H1 (cell line): ENCODE measurements at regions not wholly inside any gene's neighbourhood (a gene's known extent, or its start where the extent isn't known, plus 50 kb on each side); places are given as distances from the start of the nearest gene placed in this dataset.

ENCODE experiments used
- CTCF ChIA-PET: fragments of 300-600 bp; sonication (Branson Sonifier 250); formaldehyde crosslinking; loops from one replicate; lab custom pipeline; 2021; ENCODE audit not compliant: partially characterized antibody; lab: Charles Lee
- POLR2A ChIA-PET: fragments of 300-600 bp; sonication (Branson Sonifier 250); formaldehyde crosslinking; loops from one replicate; lab custom pipeline; 2021; ENCODE audit warnings: inconsistent platforms; ENCODE audit not compliant: partially characterized antibody; lab: Charles Lee
- DNase-seq, 2 experiments: peaks; one replicate each; pipeline versions ENCODE4 v3.0.0 to v3.0.0-alpha.2; 2010 to 2022; ENCODE audit warnings: low spot score in 2 of 2, low read depth in 1 of 2, mixed read lengths in 1 of 2
- FAIRE-seq: peaks from 2 replicates; lab custom pipeline; 2011; peaks lifted over from hg19 to GRCh38; lab: Jason Lieb, UNC
- H2AFZ ChIP-seq: 2 replicates; pipeline ENCODE4 v1.8.1; 2012; ENCODE audit warnings: low read length, inconsistent platforms
- H2AK5ac ChIP-seq: 2 replicates; pipeline ENCODE4 v1.6.1; 2013; ENCODE audit warnings: low read depth, low read length
- H2BK120ac ChIP-seq: replicated peaks from 2 replicates; pipeline ENCODE3; 2013; ENCODE audit warnings: low read depth, low read length, inconsistent platforms
- H2BK12ac ChIP-seq: 2 replicates; pipeline ENCODE4 v1.6.1; 2013; ENCODE audit warnings: low read depth, low read length
- H2BK15ac ChIP-seq: 2 replicates; pipeline ENCODE4 v1.6.1; 2013; ENCODE audit warnings: low read length
- H2BK20ac ChIP-seq: 2 replicates; pipeline ENCODE4 v1.6.1; 2013; ENCODE audit warnings: low read length
- H2BK5ac ChIP-seq: 2 replicates; pipeline ENCODE4 v1.6.1; 2013; ENCODE audit warnings: low read depth, low read length
- H3K14ac ChIP-seq: 2 replicates; pipeline ENCODE4 v1.6.1; 2013; ENCODE audit warnings: inconsistent platforms; ENCODE audit not compliant: insufficient read length
- H3K18ac ChIP-seq: 2 replicates; pipeline ENCODE4 v1.6.1; 2013; ENCODE audit warnings: low read length; ENCODE audit errors: extremely low read depth
- H3K23ac ChIP-seq: 2 replicates; pipeline ENCODE4 v1.6.1; 2013; ENCODE audit warnings: inconsistent platforms; ENCODE audit not compliant: insufficient read length
- H3K23me2 ChIP-seq: 2 replicates; pipeline ENCODE4 v1.6.1; 2013; ENCODE audit warnings: low read depth, low read length
- H3K27ac ChIP-seq: 2 replicates; pipeline ENCODE4 v1.6.1; 2011; ENCODE audit warnings: low read depth, low read length, inconsistent platforms
- H3K27me3 ChIP-seq, 4 experiments: replicated peaks in 1 of 4; 1 replicate in 1 of 4; 2 replicates in 3 of 4; pipeline versions ENCODE4 v1.6.1 to v1.8.1; 2011 to 2013; ENCODE audit warnings: low read length in 3 of 4, mild to moderate bottlenecking in 3 of 4, inconsistent platforms in 2 of 4, mixed read lengths in 2 of 4, moderate library complexity in 1 of 4; ENCODE audit not compliant: control insufficient read depth in 3 of 4, insufficient read depth in 3 of 4; ENCODE audit errors: extremely low read depth in 1 of 4
- H3K36me3 ChIP-seq, 4 experiments: 2 replicates each; pipeline versions ENCODE4 v1.6.1 to v1.8.1; 2011 to 2013; ENCODE audit warnings: mild to moderate bottlenecking in 4 of 4, low read length in 3 of 4, moderate library complexity in 2 of 4, control low read depth in 1 of 4, inconsistent platforms in 1 of 4; ENCODE audit not compliant: insufficient read depth in 4 of 4, control insufficient read depth in 2 of 4
- H3K4ac ChIP-seq: replicated peaks from 2 replicates; pipeline ENCODE3; 2013; ENCODE audit warnings: low read length, low read depth, mixed read lengths, inconsistent platforms; ENCODE audit not compliant: insufficient read length
- H3K4me1 ChIP-seq, 4 experiments: replicated peaks in 1 of 4; 1 replicate in 1 of 4; 2 replicates in 3 of 4; pipeline versions ENCODE4 v1.6.1 to v1.8.1; 2011 to 2013; ENCODE audit warnings: low read length in 3 of 4, inconsistent platforms in 2 of 4, mixed read lengths in 1 of 4; ENCODE audit not compliant: insufficient read depth in 4 of 4, control insufficient read depth in 3 of 4
- H3K4me2 ChIP-seq, 2 experiments: 2 replicates each; pipeline versions ENCODE4 v1.6.1 to v1.8.1; 2011 to 2013; ENCODE audit warnings: low read depth in 2 of 2, low read length in 2 of 2, control low read depth in 1 of 2, inconsistent platforms in 1 of 2, mild to moderate bottlenecking in 1 of 2; ENCODE audit not compliant: insufficient read depth in 1 of 2
- H3K4me3 ChIP-seq, 4 experiments: fragments of 200-600, 300-600 bp in 1 of 4; sonication (generic), shearing (Covaris generic), sonication (Bioruptor Twin) in 1 of 4; 2 replicates each; pipeline versions ENCODE4 v1.5.1 to v1.8.1; 2011 to 2016; ENCODE audit warnings: low read length in 4 of 4, low read depth in 3 of 4, control low read depth in 2 of 4, inconsistent platforms in 2 of 4, mild to moderate bottlenecking in 2 of 4, mixed read lengths in 1 of 4, moderate library complexity in 1 of 4; ENCODE audit not compliant: insufficient read depth in 2 of 4; ENCODE audit errors: extremely low read depth in 1 of 4
- H3K56ac ChIP-seq: replicated peaks from 2 replicates; pipeline ENCODE3; 2013; ENCODE audit warnings: low read depth, mild to moderate bottlenecking, mixed read lengths, low read length, inconsistent platforms; ENCODE audit not compliant: insufficient read length
- H3K79me1 ChIP-seq: 2 replicates; pipeline ENCODE4 v1.6.1; 2013; ENCODE audit warnings: low read depth, low read length, control low read depth
- H3K79me2 ChIP-seq, 2 experiments: 2 replicates each; pipeline versions ENCODE4 v1.6.1 to v1.8.1; 2012 to 2013; ENCODE audit warnings: low read length in 2 of 2, mild to moderate bottlenecking in 2 of 2, inconsistent platforms in 1 of 2; ENCODE audit not compliant: insufficient read depth in 2 of 2, control insufficient read depth in 1 of 2
- H3K9ac ChIP-seq, 4 experiments: replicated peaks in 1 of 4; 1 replicate in 1 of 4; 2 replicates in 3 of 4; pipeline versions ENCODE4 v1.6.1 to v1.8.1; 2011 to 2013; ENCODE audit warnings: low read depth in 3 of 4, low read length in 3 of 4, control low read depth in 2 of 4, mild to moderate bottlenecking in 2 of 4, moderate library complexity in 2 of 4, inconsistent platforms in 1 of 4; ENCODE audit errors: extremely low read depth in 1 of 4
- H3K9me3 ChIP-seq, 2 experiments: 2 replicates each; pipeline versions ENCODE4 v1.6.1 to v1.8.1; 2012 to 2013; ENCODE audit warnings: mild to moderate bottlenecking in 2 of 2, moderate library complexity in 2 of 2, control low read depth in 1 of 2, inconsistent platforms in 1 of 2, low read depth in 1 of 2, low read length in 1 of 2, mixed read lengths in 1 of 2; ENCODE audit not compliant: insufficient read depth in 2 of 2
- H4K20me1 ChIP-seq, 2 experiments: replicated peaks in 1 of 2; 2 replicates each; pipeline versions ENCODE3 to v1.8.1; 2011 to 2013; ENCODE audit warnings: inconsistent platforms in 2 of 2, low read length in 2 of 2, mild to moderate bottlenecking in 1 of 2; ENCODE audit not compliant: insufficient read depth in 2 of 2, control insufficient read depth in 1 of 2
- H4K5ac ChIP-seq: 2 replicates; pipeline ENCODE4 v1.6.1; 2013; ENCODE audit warnings: low read length, low read depth, mixed read lengths, inconsistent platforms; ENCODE audit not compliant: insufficient read length
- H4K8ac ChIP-seq: 2 replicates; pipeline ENCODE4 v1.8.0; 2013; ENCODE audit warnings: mild to moderate bottlenecking, moderate library complexity, low read length, inconsistent platforms; ENCODE audit not compliant: insufficient read depth; ENCODE audit errors: extremely low read depth
- H4K91ac ChIP-seq: replicated peaks from 2 replicates; pipeline ENCODE3; 2013; ENCODE audit warnings: low read length, mixed read lengths, inconsistent platforms; ENCODE audit not compliant: insufficient read length
- BCL11A ChIP-seq, 2 experiments: IDR thresholded peaks; one replicate each; pipeline ENCODE4 v1.6.1; 2011; ENCODE audit warnings: low read depth in 2 of 2, low read length in 2 of 2, mild to moderate bottlenecking in 2 of 2
- HDAC6 ChIP-seq: IDR thresholded peaks from one replicate; pipeline ENCODE4 v1.7.1; 2012; ENCODE audit warnings: low read depth, mild to moderate bottlenecking, inconsistent platforms, low read length, moderate library complexity
- RAD21 ChIP-seq, 2 experiments: IDR thresholded peaks in 1 of 2; conservative IDR thresholded peaks in 1 of 2; 2 replicates each; pipeline ENCODE4 v1.6.1; 2011; ENCODE audit warnings: low read depth in 2 of 2, low read length in 2 of 2, improper control_type of control experiment in 1 of 2, inconsistent platforms in 1 of 2, mild to moderate bottlenecking in 1 of 2, moderate library complexity in 1 of 2
- RNF2 ChIP-seq: fragments of 200-900, 300-1000 bp; sonication (generic); IDR thresholded peaks from 2 replicates; pipeline ENCODE4 v1.7.1; 2016; ENCODE audit warnings: borderline replicate concordance, low read depth, mild to moderate bottlenecking, antibody characterized with exemption, low read length; ENCODE audit not compliant: poor library complexity, severe bottlenecking; ENCODE audit errors: missing control alignments
- SAP30 ChIP-seq: fragments of 300-600 bp; sonication (generic); IDR thresholded peaks from 2 replicates; pipeline ENCODE4 v1.7.1; 2012; ENCODE audit warnings: low read length, moderate library complexity, mild to moderate bottlenecking, inconsistent platforms; ENCODE audit not compliant: insufficient read depth, insufficient replicate concordance
- SUZ12 ChIP-seq: fragments of 200-600 bp; sonication (generic); IDR thresholded peaks from 2 replicates; pipeline ENCODE4 v1.6.1; 2012; ENCODE audit warnings: mild to moderate bottlenecking, inconsistent platforms, low read length, moderate library complexity, mixed read lengths
- WGBS, 2 experiments: shearing (Covaris generic) in 1 of 2; methylation state at CpG; one replicate each; pipeline versions ENCODE4 v1.1.6 to v1.1.7; 2013 to 2015; ENCODE audit warnings: low lambda C conversion rate in 2 of 2, mixed read lengths in 2 of 2, inconsistent platforms in 1 of 2, low coverage in 1 of 2, missing lambda C conversion rate in 1 of 2; ENCODE audit not compliant: insufficient replicate concordance in 2 of 2, insufficient coverage in 1 of 2, insufficient read length in 1 of 2; ENCODE audit errors: extremely low coverage in 1 of 2, missing lambda C conversion rate in 1 of 2; 5-methylcytosine and 5-hydroxymethylcytosine counted together

GRCh38 chr21:28308516-28308915, 684.2 kb downstream of the LTN1 start:
- Histone ChIP-seq H3K18ac (no peak overlapping the region), H3K9me3 (no peaks in the 10 kb centered on the region; a peak in 1 of 4 replicates), H2BK15ac (no peak overlapping the region), H3K14ac (no peak overlapping the region), H2BK120ac (no peak overlapping the region), H4K8ac (no peak overlapping the region), H3K79me1 (no peaks in the 10 kb centered on the region), H3K27ac (no peak overlapping the region), H3K56ac (no peak overlapping the region), H2AK5ac (no peak overlapping the region), H3K23me2 (no peaks in the 10 kb centered on the region), H4K91ac (no peak overlapping the region), H3K79me2 (no peaks in the 10 kb centered on the region), H3K36me3 (no peaks in the 10 kb centered on the region), H2BK5ac (no peak overlapping the region), H3K23ac (no peak overlapping the region), H4K20me1 (no peaks in the 10 kb centered on the region), H3K9ac (no peak overlapping the region), H3K27me3 (no peaks in the 10 kb centered on the region), H2BK12ac (no peak overlapping the region), H3K4me3 (no peak overlapping the region), H3K4me1 (no peaks in the 10 kb centered on the region), H2AFZ (no peak overlapping the region), H2BK20ac (no peak overlapping the region), H3K4me2 (no peak overlapping the region), H4K5ac (no peak overlapping the region), H3K4ac (no peak overlapping the region)
- no peak for DNase-seq
- no peak for FAIRE-seq
- 100% methylated on average over 1 of the region's 1 CpG; no CpG with 5 or more reads in 1 of the 2 experiments for WGBS, 2 experiments
- POLR2A ChIA-PET = no interaction called here
- CTCF ChIA-PET = no interaction called here
- TF ChIP-seq SUZ12 = no peak
- no peak for TF ChIP-seq HDAC6
- no peak for TF ChIP-seq SAP30
- no peak for TF ChIP-seq RNF2
- no peak for TF ChIP-seq BCL11A (IDR thresholded peaks at IDR 0.05; ENCODE audit: low read depth in 2 of 2, low read length in 2 of 2)
- TF ChIP-seq RAD21 (IDR thresholded peaks at IDR 0.05 in 1 of 2, conservative IDR thresholded peaks at IDR 0.05 in 1 of 2; ENCODE audit: low read depth in 2 of 2, low read length in 2 of 2) = no peak
